ENCODE measurements at regions not wholly inside any gene's neighbourhood (a gene's known extent, or its start where the extent isn't known, plus 50 kb on each side); places are given as distances from the start of the nearest gene placed in this dataset.

DNA sequence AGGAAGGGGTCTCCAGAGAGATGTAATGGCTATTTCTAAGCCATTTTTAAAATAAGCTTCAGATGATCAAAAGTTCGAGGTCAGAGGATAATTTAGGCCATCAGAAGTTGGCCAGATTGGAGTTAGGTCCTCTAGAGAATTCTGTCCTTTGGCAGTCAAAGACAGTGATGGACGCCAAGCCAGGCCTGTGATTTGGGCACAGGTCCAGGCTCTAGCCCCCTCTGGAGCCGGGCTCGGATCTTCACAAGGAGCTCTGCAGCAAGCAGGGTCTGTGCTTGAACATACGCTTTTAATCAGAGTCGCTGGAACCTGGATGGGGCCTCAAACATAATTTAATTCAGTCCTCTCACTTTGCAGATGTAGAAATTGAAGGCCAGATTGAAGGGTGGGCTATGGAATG, 151.4 kb upstream of the BCL6 start:
- Histone ChIP-seq H3K27me3 (ENCODE audit: control insufficient read depth in 2 of 2, insufficient read depth in 2 of 2, low read length in 2 of 2) (no peaks in the 10 kb centered on the region), H3K9me3 (replicated peaks in 1 of 2; ENCODE audit: control insufficient read depth in 1 of 2, insufficient read depth in 1 of 2, low read length in 2 of 2) (no peaks in the 10 kb centered on the region), H3K9ac (ENCODE audit: insufficient read depth, low read length, poor library complexity, severe bottlenecking) (no peak overlapping the region), H3K4me2 (replicated peaks; ENCODE audit: extremely low read depth, low read length, poor library complexity, severe bottlenecking) (no peak overlapping the region), H3K36me3 (replicated peaks in 1 of 2; ENCODE audit: control insufficient read depth in 1 of 2, insufficient read depth in 2 of 2, low read length in 2 of 2) (no peaks in the 10 kb centered on the region), H2AFZ (ENCODE audit: insufficient read depth, low read depth, low read length, poor library complexity, severe bottlenecking) (no peak overlapping the region), H3K27ac (ENCODE audit: low read depth in 1 of 2, low read length in 2 of 2) (no peak overlapping the region), H3K79me2 (ENCODE audit: insufficient read depth, low read length) (no peaks in the 10 kb centered on the region), H3K4me1 (ENCODE audit: control insufficient read depth in 1 of 2, insufficient read depth in 2 of 2, low read length in 2 of 2) (no peaks in the 10 kb centered on the region), H4K20me1 (ENCODE audit: insufficient read depth, low read length) (no peaks in the 10 kb centered on the region), H3K4me3 (replicated peaks in 1 of 3; ENCODE audit: low read depth in 2 of 3, low read length in 3 of 3) (no peak overlapping the region)
- TF ChIP-seq, protein P1, sequence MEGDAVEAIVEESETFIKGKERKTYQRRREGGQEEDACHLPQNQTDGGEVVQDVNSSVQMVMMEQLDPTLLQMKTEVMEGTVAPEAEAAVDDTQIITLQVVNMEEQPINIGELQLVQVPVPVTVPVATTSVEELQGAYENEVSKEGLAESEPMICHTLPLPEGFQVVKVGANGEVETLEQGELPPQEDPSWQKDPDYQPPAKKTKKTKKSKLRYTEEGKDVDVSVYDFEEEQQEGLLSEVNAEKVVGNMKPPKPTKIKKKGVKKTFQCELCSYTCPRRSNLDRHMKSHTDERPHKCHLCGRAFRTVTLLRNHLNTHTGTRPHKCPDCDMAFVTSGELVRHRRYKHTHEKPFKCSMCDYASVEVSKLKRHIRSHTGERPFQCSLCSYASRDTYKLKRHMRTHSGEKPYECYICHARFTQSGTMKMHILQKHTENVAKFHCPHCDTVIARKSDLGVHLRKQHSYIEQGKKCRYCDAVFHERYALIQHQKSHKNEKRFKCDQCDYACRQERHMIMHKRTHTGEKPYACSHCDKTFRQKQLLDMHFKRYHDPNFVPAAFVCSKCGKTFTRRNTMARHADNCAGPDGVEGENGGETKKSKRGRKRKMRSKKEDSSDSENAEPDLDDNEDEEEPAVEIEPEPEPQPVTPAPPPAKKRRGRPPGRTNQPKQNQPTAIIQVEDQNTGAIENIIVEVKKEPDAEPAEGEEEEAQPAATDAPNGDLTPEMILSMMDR (IDR thresholded peaks at IDR 0.05), result no peak
- peaks cover 0 to 2% (median 0%) of the 10 kb centered on the region in 7 donors for H3K9me3 Mint-ChIP-seq
- DNase-seq, result no peak
- intact Hi-C loops (cut with micrococcal nuclease), result no loop called here
- H3K27me3 Mint-ChIP-seq (ENCODE audit: low read depth in 3 of 3), result peaks cover 0 to 2% (median 2%) of the 10 kb centered on the region in 3 donors
- no peak overlapping the region for H3K4me3 Mint-ChIP-seq
- peak overlapping the region in 1 of 7 donors; percentile 45 for H3K27ac Mint-ChIP-seq
- 98% methylated on average over 4 of the region's 6 CpGs for WGBS (ENCODE audit: insufficient coverage)
- no peaks in the 10 kb centered on the region for H3K36me3 Mint-ChIP-seq
- no peaks in the 10 kb centered on the region for H3K4me1 Mint-ChIP-seq

DNA sequence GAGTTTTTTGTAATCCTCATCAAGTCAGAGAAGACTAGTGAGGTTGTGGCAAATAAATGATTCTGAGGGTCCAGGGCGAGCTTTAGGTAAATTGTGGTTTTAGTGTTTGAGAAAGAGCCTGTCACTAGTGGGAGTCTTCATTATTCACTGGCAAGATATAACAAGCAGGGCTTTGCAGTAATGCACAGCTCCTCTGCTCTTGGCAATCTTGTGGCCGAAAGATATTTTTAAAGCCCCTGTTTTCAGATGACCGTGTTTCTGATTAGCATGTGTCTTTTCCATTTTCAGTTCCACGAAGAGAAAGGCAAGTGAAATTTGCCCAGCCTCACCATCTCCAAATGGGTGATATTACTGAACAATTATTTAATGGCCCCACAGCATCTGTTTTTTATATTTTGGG, 154.0 kb upstream of the BCL6 start:
- H2AFZ ChIP-seq (ENCODE audit: insufficient read depth, low read depth, low read length, poor library complexity, severe bottlenecking), result no peak overlapping the region
- Mint-ChIP-seq H3K27ac (no peak overlapping the region), H3K4me3 (no peak overlapping the region), H3K27me3 (ENCODE audit: low read depth in 3 of 3) (peaks cover 0 to 2% (median 2%) of the 10 kb centered on the region in 3 donors), H3K36me3 (no peaks in the 10 kb centered on the region), H3K9me3 (peaks cover 0 to 3% (median 0%) of the 10 kb centered on the region in 7 donors), H3K4me1 (no peaks in the 10 kb centered on the region)
- H3K27ac ChIP-seq (ENCODE audit: low read depth in 1 of 2, low read length in 2 of 2), result no peak overlapping the region
- no peaks in the 10 kb centered on the region for H3K4me1 ChIP-seq (ENCODE audit: control insufficient read depth in 1 of 2, insufficient read depth in 2 of 2, low read length in 2 of 2)
- no peaks in the 10 kb centered on the region for H3K36me3 ChIP-seq (replicated peaks in 1 of 2; ENCODE audit: control insufficient read depth in 1 of 2, insufficient read depth in 2 of 2, low read length in 2 of 2)
- H3K79me2 ChIP-seq (ENCODE audit: insufficient read depth, low read length), result no peaks in the 10 kb centered on the region
- H3K9ac ChIP-seq (ENCODE audit: insufficient read depth, low read length, poor library complexity, severe bottlenecking), result no peak overlapping the region
- WGBS (ENCODE audit: insufficient coverage), result 100% methylated on average over 1 of the region's 4 CpGs
- H3K9me3 ChIP-seq (replicated peaks in 1 of 2; ENCODE audit: control insufficient read depth in 1 of 2, insufficient read depth in 1 of 2, low read length in 2 of 2), result no peaks in the 10 kb centered on the region
- H3K4me3 ChIP-seq (replicated peaks in 1 of 3; ENCODE audit: low read depth in 2 of 3, low read length in 3 of 3), result no peak overlapping the region
- H3K27me3 ChIP-seq (ENCODE audit: control insufficient read depth in 2 of 2, insufficient read depth in 2 of 2, low read length in 2 of 2), result no peaks in the 10 kb centered on the region
- no peak overlapping the region for H3K4me2 ChIP-seq (replicated peaks; ENCODE audit: extremely low read depth, low read length, poor library complexity, severe bottlenecking)
- TF ChIP-seq, protein P1 (IDR thresholded peaks at IDR 0.05), result no peak
- intact Hi-C loops (cut with micrococcal nuclease), result no loop called here
- H4K20me1 ChIP-seq (ENCODE audit: insufficient read depth, low read length), result no peaks in the 10 kb centered on the region
- no peak for DNase-seq

Measured in CD14-positive monocyte (primary cell).